Tibial nerve (tissue), 4 donors: ENCODE measurements at regions not wholly inside any gene's neighbourhood (a gene's known extent, or its start where the extent isn't known, plus 50 kb on each side); places are given as distances from the start of the nearest gene placed in this dataset.

Experiments
- CTCF ChIP-seq, 5 experiments: fragments of 200-600 bp in 3 of 5; fragments of 450-650 bp in 2 of 5; sonication (generic) in 3 of 5; IDR thresholded peaks; one replicate each; pipeline ENCODE4 v1.5.1; 2016 to 2019; ENCODE audit warnings: antibody characterized with exemption in 5 of 5, mild to moderate bottlenecking in 3 of 5, moderate library complexity in 2 of 5
- EP300 ChIP-seq, 2 donors: sonication (generic); formaldehyde crosslinking; IDR thresholded peaks; one replicate each; pipeline ENCODE4 v1.6.1; 2017; ENCODE audit warnings: antibody characterized with exemption in 2 of 2, mild to moderate bottlenecking in 1 of 2
- POLR2A ChIP-seq, 2 donors: fragments of 450-650 bp; IDR thresholded peaks; one replicate each; pipeline ENCODE4 v1.6.1; 2017; ENCODE audit warnings: antibody characterized with exemption in 2 of 2, mild to moderate bottlenecking in 2 of 2, moderate library complexity in 2 of 2

GRCh38 chr14:81716953-81717352 lies 183.3 kb upstream of the SEL1L start:
- TF ChIP-seq CTCF (IDR thresholded peaks at IDR 0.05), result no peak
- TF ChIP-seq POLR2A (IDR thresholded peaks at IDR 0.05), result no peak
- TF ChIP-seq EP300 (IDR thresholded peaks at IDR 0.05), result no peak
